ENCODE measurements at regions not wholly inside any gene's neighbourhood (a gene's known extent, or its start where the extent isn't known, plus 50 kb on each side); places are given as distances from the start of the nearest gene placed in this dataset.

DNA sequence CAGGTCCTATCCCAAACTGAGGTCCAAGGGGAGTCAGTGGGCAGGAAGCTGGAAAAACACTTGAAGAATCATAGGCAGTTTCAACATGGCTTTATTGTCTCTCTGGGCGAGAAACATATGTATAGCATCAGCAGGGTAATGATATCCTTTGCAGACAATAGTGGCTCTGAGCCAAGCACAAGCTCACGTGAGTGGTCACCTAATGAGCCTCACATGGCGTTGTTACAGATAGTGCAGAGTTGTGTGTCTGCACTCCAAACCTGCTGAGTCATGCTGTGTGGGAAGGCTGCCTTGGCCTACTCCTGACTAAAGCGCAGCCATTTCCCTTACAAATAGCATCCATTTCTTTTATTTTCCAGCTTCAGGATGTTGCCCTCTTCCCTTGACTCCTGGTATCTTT lies 105.2 kb upstream of the SYT1 start:
- H3K36me3 Mint-ChIP-seq (ENCODE audit: low read depth) = peaks cover 6% of the 10 kb centered on the region
- no peak for TF ChIP-seq CTCF (conservative IDR thresholded peaks at IDR 0.05)
- no peaks in the 10 kb centered on the region for H3K27me3 Mint-ChIP-seq (ENCODE audit: low read depth)
- no peak overlapping the region for H3K4me3 Mint-ChIP-seq
- H3K27ac Mint-ChIP-seq (ENCODE audit: unreplicated experiment) = no peak overlapping the region
- H3K9me3 Mint-ChIP-seq = peaks cover 9% of the 10 kb centered on the region
- H3K4me1 Mint-ChIP-seq = no peaks in the 10 kb centered on the region
- no peak for DNase-seq (ENCODE audit: low read depth, low spot score)

GRCh38 chr12:78760906-78761305 lies 103.7 kb upstream of the SYT1 start:
- Mint-ChIP-seq H3K27ac (ENCODE audit: unreplicated experiment) (no peak overlapping the region), H3K4me3 (no peak overlapping the region), H3K4me1 (no peaks in the 10 kb centered on the region), H3K27me3 (ENCODE audit: low read depth) (no peaks in the 10 kb centered on the region), H3K36me3 (ENCODE audit: low read depth) (peaks cover 6% of the 10 kb centered on the region), H3K9me3 (peaks cover 9% of the 10 kb centered on the region)
- TF ChIP-seq CTCF (conservative IDR thresholded peaks at IDR 0.05) = no peak
- no peak for DNase-seq (ENCODE audit: low read depth, low spot score)

DNA sequence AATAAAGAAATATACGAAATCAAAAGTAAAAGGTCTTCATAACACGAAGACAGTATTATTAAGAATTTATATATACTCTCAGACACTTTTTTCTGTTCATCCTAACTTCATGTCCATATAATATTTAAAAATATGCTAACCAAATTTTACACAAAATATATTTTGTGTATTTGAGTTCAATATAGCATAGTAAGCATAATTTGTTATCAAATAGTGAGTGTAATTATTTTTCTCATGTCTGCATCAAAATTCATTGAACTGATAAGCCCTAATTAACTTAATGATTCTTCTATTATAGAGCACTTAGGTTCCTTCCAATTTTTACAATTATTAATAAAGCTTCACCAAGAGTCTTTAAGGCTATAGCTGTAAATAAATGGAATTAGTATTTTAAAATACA lies 99.7 kb upstream of the SYT1 start:
- no peak for DNase-seq (ENCODE audit: low read depth, low spot score)
- Mint-ChIP-seq H3K36me3 (ENCODE audit: low read depth) (peaks cover under 1% of the 10 kb centered on the region), H3K4me3 (no peak overlapping the region), H3K4me1 (no peaks in the 10 kb centered on the region), H3K9me3 (peaks cover 5% of the 10 kb centered on the region), H3K27me3 (ENCODE audit: low read depth) (no peaks in the 10 kb centered on the region), H3K27ac (ENCODE audit: unreplicated experiment) (no peak overlapping the region)
- TF ChIP-seq CTCF (conservative IDR thresholded peaks at IDR 0.05) = no peak

DNA sequence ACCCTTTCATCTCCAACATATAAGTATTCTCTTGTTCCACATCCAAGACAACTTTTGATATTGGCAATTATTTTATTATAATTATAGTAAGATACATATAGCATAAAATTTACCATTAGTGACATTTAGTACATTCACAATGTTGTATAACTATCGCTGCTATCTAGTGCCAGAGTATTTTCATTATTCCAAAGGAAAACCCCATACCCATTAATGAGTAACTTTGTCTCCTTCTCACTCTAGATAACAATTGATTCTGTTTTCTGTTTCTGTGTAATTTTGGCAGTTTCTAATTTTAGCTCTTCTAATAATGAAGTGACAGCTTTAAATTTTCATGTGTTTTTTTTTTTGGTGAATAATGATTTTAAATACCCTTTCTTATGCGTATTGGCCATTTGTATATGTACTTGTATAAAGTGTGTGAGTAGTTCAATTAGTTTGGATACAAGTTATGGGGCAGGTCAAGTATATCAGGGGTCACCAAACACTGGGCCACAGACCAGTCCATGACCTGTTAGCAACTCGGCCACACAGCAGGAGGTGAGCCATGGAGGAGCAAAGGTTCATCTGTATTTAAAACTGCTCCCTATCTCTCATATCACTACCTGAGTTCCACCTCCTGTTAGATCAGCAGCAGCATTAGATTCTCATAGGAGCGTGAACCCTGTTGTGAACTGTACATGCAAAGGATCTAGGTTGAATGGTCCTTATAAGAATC lies 97.2 kb upstream of the SYT1 start:
- H3K27ac Mint-ChIP-seq (ENCODE audit: unreplicated experiment) = no peak overlapping the region
- H3K27me3 Mint-ChIP-seq (ENCODE audit: low read depth) = no peaks in the 10 kb centered on the region
- no peak for DNase-seq (ENCODE audit: low read depth, low spot score)
- no peaks in the 10 kb centered on the region for H3K4me1 Mint-ChIP-seq
- TF ChIP-seq CTCF (conservative IDR thresholded peaks at IDR 0.05) = no peak
- H3K9me3 Mint-ChIP-seq = peaks cover 4% of the 10 kb centered on the region
- H3K36me3 Mint-ChIP-seq (ENCODE audit: low read depth) = no peaks in the 10 kb centered on the region
- no peak overlapping the region for H3K4me3 Mint-ChIP-seq

GRCh38 chr12:78778339-78778738 lies 86.2 kb upstream of the SYT1 start:
- Mint-ChIP-seq H3K4me1 (no peaks in the 10 kb centered on the region), H3K36me3 (ENCODE audit: low read depth) (no peaks in the 10 kb centered on the region), H3K27ac (ENCODE audit: unreplicated experiment) (no peak overlapping the region), H3K4me3 (no peak overlapping the region), H3K9me3 (no peaks in the 10 kb centered on the region), H3K27me3 (ENCODE audit: low read depth) (no peaks in the 10 kb centered on the region)
- DNase-seq (ENCODE audit: low read depth, low spot score) = no peak
- no peak for TF ChIP-seq CTCF (conservative IDR thresholded peaks at IDR 0.05)
